VCaP (cell line): ENCODE measurements at regions not wholly inside any gene's neighbourhood (a gene's known extent, or its start where the extent isn't known, plus 50 kb on each side); places are given as distances from the start of the nearest gene placed in this dataset.

Source experiments
- H3K27ac ChIP-seq: fragments of 450-650 bp; 2 replicates; pipeline ENCODE4 v1.5.1; 2017
- TF ChIP-seq, protein P1 (sequence below): fragments of 450-650 bp; conservative IDR thresholded peaks from 2 replicates; pipeline ENCODE4 v1.5.1; 2017; ENCODE audit warnings: mild to moderate bottlenecking, moderate library complexity

DNA sequence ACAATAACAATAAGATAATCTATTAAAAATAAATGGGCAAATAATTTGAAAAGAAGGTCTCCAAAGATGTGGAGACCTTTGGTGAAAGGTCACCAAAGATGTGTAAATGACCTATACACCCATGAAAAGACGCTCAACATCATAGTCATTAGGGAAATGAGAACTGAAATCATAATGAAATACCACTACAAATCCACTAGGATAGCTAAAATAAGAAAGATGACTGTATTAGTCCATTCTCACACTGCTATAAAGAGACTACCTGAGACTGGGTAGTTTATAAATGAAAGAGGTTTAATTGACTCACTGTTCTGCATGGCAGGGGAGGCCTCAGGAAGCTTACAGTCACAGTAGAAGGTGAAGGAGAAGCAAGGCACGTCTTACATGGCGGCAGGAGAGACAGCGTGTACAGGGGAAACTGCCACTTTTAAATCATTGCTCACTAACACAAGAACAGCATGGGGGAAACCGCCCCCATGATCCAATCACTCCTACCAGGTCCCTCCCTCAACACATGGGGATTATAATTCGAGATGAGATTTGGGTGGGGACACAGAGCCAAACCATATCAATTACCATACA lies 339.6 kb downstream of the ENC1 start:
- TF ChIP-seq, protein P1, sequence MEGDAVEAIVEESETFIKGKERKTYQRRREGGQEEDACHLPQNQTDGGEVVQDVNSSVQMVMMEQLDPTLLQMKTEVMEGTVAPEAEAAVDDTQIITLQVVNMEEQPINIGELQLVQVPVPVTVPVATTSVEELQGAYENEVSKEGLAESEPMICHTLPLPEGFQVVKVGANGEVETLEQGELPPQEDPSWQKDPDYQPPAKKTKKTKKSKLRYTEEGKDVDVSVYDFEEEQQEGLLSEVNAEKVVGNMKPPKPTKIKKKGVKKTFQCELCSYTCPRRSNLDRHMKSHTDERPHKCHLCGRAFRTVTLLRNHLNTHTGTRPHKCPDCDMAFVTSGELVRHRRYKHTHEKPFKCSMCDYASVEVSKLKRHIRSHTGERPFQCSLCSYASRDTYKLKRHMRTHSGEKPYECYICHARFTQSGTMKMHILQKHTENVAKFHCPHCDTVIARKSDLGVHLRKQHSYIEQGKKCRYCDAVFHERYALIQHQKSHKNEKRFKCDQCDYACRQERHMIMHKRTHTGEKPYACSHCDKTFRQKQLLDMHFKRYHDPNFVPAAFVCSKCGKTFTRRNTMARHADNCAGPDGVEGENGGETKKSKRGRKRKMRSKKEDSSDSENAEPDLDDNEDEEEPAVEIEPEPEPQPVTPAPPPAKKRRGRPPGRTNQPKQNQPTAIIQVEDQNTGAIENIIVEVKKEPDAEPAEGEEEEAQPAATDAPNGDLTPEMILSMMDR, result no peak

DNA sequence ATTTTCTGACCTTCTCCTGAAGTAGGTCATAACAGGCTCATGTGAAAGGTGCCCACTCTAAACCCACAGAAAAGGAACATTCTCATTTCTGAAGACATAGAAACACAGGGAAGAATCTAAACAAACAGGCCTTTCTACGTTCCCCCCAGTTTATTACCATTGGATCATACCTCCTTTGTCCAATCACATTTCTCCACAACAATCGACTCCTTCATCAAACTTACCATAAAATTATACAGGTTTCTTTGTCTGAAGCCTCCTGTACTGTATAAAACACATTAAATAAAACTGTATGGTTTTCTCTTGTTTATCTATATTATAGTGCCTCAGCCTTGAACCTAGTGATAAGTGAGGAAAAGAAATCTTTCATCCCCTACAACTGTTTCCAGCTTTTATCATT lies 340.7 kb downstream of the ENC1 start:
- TF ChIP-seq, protein P1, result no peak
- no peak overlapping the region for H3K27ac ChIP-seq

More for the DNA sequence above, 339.6 kb downstream of the ENC1 start:
- no peak overlapping the region for H3K27ac ChIP-seq

DNA sequence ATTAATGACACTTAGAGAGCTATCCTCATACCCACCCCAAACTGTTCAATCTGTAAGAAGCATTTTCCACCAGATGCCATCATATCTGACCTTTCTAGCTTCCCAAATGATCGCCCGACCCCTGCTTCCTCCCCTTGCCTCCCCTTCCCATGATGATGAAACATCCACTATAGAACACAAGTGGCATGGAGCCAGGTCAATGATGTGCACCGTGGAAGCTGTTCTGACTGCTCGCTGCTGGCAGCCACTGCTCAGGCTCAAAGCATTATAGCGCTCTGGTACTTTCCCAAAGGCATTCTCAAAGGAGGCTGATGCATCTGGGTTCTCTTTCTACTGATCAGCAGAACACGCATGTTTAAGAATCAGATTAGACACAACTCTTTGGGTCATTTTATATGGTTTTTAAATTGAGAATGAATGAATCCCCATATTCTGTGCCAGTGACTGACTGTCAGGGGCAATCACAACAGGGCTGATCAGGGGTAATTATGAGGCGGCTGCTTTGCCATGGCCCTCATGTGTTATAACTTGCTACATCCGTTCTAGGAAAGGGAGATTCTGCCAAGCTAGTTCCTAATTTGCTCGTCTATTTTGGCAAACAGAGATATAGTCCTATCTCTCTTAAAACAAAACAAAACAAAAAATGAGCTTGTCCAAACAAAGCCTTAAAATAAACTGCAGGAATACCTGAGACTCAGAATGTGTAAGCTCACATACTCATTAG lies 343.7 kb downstream of the ENC1 start:
- peak overlapping the region; percentile 46 for H3K27ac ChIP-seq
- TF ChIP-seq, protein P1, result no peak

DNA sequence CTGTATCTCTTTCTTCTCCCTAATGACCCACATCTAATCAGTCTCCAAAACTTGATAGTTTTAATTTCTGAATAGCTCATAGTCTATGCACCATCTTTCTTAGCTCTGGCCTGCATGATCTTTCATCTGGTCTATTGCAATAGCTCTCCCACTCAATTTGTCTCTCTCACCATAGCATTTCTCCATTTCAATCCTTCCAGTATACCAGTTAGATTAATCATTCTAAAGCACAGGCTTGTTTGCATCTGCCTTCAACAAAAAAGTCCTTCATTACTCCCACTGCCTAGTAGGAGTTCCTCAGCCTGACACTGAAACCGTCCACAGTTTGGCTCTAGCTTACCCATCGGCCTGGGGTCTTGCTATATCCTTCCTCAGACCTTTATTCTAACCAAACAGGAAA lies 344.9 kb downstream of the ENC1 start:
- H3K27ac ChIP-seq, result no peak overlapping the region
- TF ChIP-seq, protein P1, result no peak

DNA sequence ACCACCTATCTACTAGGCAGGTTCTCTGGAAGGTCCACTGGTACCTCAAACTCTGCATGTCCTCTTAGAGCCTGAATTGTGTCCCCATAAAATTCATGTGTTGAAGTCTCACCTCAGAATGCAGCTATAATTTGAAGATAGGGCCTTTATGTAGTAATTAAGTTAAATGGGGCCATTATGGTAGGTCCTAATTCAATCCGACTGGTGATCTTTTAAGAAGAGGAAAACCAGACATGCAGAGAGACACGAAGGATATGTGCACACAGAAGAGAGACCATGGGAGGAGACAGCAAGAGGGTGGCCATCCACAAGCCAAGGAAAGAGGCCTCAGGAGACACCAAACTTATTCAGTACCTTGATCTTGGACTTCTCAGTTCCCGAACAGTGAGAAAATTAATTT lies 345.4 kb downstream of the ENC1 start:
- no peak overlapping the region for H3K27ac ChIP-seq
- TF ChIP-seq, protein P1, result no peak

DNA sequence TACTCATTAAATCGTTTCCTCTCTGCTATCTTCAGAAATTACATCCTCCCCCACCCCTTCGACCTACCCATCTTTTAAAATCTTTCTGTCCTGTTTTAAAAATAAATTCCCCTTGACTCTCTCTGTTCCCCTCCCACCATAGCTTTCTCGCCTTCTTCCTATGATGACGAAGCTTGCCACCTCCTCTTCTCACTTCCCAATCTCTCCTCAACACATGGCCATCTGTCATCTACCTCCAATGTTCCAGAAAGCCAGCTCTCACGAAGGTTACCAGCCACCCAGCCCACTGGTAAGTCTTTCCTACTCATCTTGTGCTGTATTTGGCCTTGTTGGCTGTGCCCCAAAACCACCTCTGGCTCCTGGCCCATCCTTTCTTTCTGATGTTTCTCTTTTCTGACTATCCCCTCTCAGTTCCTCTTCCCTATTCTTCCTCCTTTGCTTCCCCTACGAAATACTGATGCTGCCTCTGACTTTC lies 346.3 kb downstream of the ENC1 start:
- no peak overlapping the region for H3K27ac ChIP-seq
- TF ChIP-seq, protein P1, result no peak

DNA sequence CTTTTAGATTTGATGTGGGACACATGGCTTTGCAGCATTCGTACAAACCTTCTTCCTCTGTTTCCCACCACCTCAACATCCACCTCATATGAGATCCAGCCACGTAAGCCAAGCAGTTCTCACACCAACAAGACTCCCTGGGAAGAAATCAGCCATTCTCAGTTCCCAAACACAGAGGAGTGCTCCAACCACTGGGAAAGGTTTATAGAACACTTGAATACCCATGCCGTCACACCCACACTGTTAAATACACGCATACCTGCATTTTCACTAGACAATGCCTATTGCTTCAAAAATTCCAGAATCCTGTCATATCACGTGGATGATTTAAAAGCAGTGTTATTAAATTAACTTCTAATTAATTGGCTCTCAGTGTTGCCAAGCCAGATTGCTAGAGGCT lies 347.3 kb downstream of the ENC1 start:
- no peak overlapping the region for H3K27ac ChIP-seq
- TF ChIP-seq, protein P1, result no peak
